ENCODE measurements at regions not wholly inside any gene's neighbourhood (a gene's known extent, or its start where the extent isn't known, plus 50 kb on each side); places are given as distances from the start of the nearest gene placed in this dataset.

DNA sequence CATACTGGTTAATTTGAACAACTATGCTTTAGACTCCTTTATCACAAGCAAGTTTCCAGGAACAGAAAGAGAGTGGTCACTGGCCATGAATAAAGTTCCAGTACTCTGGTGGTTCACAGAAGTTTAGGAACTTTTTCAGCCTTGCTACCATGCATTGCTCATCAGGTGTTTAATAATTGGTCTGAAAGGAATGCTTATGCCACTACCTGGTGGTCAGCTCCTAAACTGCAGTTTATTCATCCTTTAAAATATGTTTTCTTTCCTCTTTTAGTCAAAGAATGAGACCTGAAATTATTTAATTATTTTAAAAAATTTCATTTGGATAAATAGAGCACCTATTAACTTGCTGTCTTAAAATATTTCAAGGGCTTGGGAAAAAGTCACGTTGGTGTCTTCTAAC is 260.1 kb upstream of the OR4E1 start:
- TF ChIP-seq, protein P1, sequence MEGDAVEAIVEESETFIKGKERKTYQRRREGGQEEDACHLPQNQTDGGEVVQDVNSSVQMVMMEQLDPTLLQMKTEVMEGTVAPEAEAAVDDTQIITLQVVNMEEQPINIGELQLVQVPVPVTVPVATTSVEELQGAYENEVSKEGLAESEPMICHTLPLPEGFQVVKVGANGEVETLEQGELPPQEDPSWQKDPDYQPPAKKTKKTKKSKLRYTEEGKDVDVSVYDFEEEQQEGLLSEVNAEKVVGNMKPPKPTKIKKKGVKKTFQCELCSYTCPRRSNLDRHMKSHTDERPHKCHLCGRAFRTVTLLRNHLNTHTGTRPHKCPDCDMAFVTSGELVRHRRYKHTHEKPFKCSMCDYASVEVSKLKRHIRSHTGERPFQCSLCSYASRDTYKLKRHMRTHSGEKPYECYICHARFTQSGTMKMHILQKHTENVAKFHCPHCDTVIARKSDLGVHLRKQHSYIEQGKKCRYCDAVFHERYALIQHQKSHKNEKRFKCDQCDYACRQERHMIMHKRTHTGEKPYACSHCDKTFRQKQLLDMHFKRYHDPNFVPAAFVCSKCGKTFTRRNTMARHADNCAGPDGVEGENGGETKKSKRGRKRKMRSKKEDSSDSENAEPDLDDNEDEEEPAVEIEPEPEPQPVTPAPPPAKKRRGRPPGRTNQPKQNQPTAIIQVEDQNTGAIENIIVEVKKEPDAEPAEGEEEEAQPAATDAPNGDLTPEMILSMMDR (conservative IDR thresholded peaks at IDR 0.05; ENCODE audit: low read depth, low read length), result peak; percentile 24
- no peak overlapping the region for H3K4me3 ChIP-seq (ENCODE audit: low read length)
- no peak for DNase-seq (ENCODE audit: low read depth)

DNA sequence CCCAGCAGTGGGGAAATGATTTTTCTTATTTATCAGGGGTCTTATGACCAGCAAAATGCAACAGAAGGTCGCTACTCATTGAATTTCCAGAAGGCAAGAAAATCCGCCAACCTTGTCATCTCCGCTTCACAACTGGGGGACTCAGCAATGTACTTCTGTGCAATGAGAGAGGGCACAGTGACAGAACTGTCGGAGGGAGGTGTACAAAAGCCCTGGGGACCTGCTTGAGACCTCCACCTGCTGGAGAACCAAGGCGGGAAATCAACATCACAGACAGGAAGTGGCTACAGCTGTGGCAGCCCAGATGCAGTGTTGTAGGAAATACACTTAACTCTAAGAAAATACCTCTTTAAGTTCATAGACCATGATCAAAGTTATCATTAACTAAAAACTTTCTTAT is 250.9 kb upstream of the OR4E1 start:
- no peak for DNase-seq (ENCODE audit: low read depth)
- no peak overlapping the region for H3K4me3 ChIP-seq (ENCODE audit: low read length)

DNA sequence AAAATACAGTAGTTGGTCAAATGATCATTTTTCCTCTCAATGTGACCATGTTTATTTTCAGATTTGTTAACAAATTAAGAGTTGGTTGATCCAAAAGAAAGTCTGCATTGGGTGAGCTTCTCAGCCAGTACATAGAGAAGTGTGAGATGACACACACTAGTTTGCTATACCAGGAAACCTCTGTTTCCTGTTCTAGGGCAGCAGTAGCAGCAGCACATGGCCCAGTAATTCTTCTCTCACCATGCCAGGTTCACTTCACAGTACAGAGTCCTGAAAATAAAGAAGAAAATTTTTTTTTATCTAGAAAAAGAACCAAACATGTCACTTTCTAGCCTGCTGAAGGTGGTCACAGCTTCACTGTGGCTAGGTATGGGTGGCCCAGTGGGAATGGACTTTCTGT is 250.2 kb upstream of the OR4E1 start:
- TF ChIP-seq, protein P1 (conservative IDR thresholded peaks at IDR 0.05; ENCODE audit: low read depth, low read length), result no peak
- H3K4me3 ChIP-seq (ENCODE audit: low read length), result no peak overlapping the region
- DNase-seq (ENCODE audit: low read depth), result no peak

More for the DNA sequence above, 250.9 kb upstream of the OR4E1 start:
- TF ChIP-seq, protein P1 (conservative IDR thresholded peaks at IDR 0.05; ENCODE audit: low read depth, low read length), result no peak

DNA sequence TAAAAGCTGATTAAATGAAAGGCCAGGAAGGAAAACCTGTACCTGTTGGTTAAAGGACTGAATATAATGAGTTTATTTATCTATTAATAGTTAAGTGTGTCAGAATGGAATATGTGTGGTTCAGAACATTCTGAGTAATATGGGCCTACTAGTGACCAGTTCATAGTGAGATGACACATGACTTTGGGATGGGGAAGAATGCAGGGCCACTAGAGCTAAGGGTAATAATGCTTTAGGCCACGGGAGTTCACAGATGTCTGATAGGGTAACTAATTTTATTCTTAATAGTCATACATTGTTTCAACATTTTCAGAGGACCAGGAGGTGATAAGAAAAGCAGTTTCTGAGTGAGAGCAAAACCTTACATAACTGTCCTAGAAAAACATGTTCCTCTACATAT is 247.8 kb upstream of the OR4E1 start:
- TF ChIP-seq, protein P1 (conservative IDR thresholded peaks at IDR 0.05; ENCODE audit: low read depth, low read length), result no peak
- DNase-seq (ENCODE audit: low read depth), result no peak
- no peak overlapping the region for H3K4me3 ChIP-seq (ENCODE audit: low read length)

DNA sequence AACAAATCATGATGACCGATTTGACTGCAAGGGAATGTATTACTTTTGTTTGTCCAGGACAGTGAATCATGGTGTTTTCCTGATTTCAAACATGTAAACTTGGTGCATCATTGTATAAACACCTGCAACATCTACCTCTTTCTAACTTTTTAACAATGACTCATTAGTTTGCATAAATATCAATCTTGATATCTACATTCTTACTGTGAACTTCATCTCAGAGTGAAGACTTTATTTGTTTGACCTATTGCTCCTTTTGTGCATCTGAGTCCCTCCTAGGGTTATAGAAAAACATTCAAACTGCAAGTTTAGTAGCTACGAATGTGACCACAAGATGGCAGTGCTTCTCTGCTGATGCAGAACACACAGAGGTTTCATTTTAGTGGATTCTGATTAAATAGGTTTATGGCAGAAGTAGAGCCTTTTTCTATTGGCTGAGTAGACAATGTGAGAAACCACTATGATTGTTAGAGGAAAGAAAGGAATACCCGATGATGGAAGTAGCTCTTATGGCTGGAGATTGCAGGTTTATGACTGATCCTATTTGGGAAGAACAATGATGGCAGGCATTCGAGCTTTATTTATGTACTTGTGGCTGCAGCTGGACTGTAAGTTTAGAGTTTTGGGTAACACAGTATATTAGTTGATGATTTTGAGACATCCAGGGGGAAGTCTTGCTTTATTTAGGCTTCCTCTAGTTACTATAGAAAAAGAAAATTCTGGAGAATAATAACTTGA is 244.2 kb upstream of the OR4E1 start:
- H3K4me3 ChIP-seq (ENCODE audit: low read length), result no peak overlapping the region
- TF ChIP-seq, protein P1 (conservative IDR thresholded peaks at IDR 0.05; ENCODE audit: low read depth, low read length), result peak; percentile 93
- peak; percentile 8 for DNase-seq (ENCODE audit: low read depth)

DNA sequence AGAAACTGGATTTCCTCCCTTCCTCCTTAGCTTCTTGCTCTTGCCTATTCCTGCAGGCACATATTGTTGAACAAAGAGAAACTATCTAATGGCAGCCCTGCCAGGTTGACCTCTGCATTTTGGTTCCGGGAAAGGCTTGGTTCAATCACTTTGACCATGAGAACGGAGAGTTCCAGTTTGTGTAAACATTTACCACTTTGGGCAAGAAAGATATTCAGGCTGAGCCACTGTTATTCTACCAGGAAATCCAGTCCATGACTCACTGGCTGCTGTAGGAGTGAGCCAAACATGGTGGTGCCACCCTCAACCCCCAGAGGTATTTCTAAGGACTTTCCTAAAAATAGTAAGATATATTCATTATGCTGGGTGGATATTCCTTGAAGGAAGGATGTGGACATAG is 242.2 kb upstream of the OR4E1 start:
- TF ChIP-seq, protein P1 (conservative IDR thresholded peaks at IDR 0.05; ENCODE audit: low read depth, low read length), result no peak
- no peak overlapping the region for H3K4me3 ChIP-seq (ENCODE audit: low read length)
- DNase-seq (ENCODE audit: low read depth), result no peak

DNA sequence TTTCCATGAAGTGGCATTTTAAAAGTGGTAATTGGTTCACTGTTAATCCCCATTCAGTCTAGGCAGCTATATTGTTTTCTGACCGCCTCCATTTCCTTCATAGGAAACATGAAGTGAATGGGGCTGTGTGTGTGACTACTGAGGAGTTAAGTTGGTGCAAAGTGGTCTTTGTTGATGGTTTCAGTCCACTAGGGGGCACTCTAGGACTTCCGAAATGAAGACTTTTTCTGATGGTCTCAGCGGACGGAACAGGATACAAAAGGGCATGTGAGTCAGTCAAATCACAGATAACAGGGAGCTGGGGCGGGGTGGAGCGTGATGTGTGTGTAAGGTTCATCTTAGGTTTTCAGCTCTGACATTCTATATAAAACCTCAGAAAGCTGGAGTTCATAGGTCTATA is 240.1 kb upstream of the OR4E1 start:
- TF ChIP-seq, protein P1 (conservative IDR thresholded peaks at IDR 0.05; ENCODE audit: low read depth, low read length), result peak; percentile 69
- no peak overlapping the region for H3K4me3 ChIP-seq (ENCODE audit: low read length)
- peak; percentile 6 for DNase-seq (ENCODE audit: low read depth)

All from retinal pigment epithelial cell (primary cell).